GM23338 (cell line): ENCODE measurements at regions not wholly inside any gene's neighbourhood (a gene's known extent, or its start where the extent isn't known, plus 50 kb on each side); places are given as distances from the start of the nearest gene placed in this dataset.

Experiments used
- ATAC-seq: fragments of 200-7000 bp; cut with Tn5 transposase; 3 replicates; pipeline ENCODE4 v1.9.1; 2020
- DNase-seq: peaks from one replicate; pipeline ENCODE4 v3.0.0-alpha.2; 2015; ENCODE audit warnings: low spot score
- H2AFZ ChIP-seq: fragments of 200-600 bp; sonication (generic); 2 replicates; pipeline ENCODE4 v1.8.0; 2016; ENCODE audit warnings: antibody characterized with exemption, mild to moderate bottlenecking, moderate library complexity
- H3F3A ChIP-seq: fragments of 200-600 bp; sonication (generic); replicated peaks from 2 replicates; pipeline ENCODE4 v1.8.0; 2017; ENCODE audit warnings: antibody characterized with exemption, mixed run types, low read depth
- H3K27ac ChIP-seq: fragments of 200-600 bp; sonication (generic); 2 replicates; pipeline ENCODE4 v1.6.1; 2016; ENCODE audit warnings: low read depth
- H3K27me3 ChIP-seq: fragments of 200-600 bp; sonication (generic); 2 replicates; pipeline ENCODE4 v1.8.0; 2016; ENCODE audit warnings: mild to moderate bottlenecking, mixed run types, moderate library complexity; ENCODE audit not compliant: insufficient read depth
- H3K36me3 ChIP-seq: fragments of 200-600 bp; sonication (generic); 2 replicates; pipeline ENCODE4 v1.8.0; 2016; ENCODE audit warnings: mild to moderate bottlenecking; ENCODE audit not compliant: insufficient read depth
- H3K4me1 ChIP-seq: fragments of 200-600 bp; sonication (generic); 2 replicates; pipeline ENCODE4 v1.8.0; 2016; ENCODE audit warnings: mild to moderate bottlenecking, moderate library complexity; ENCODE audit not compliant: insufficient read depth
- H3K4me2 ChIP-seq: fragments of 200-600 bp; sonication (generic); 2 replicates; pipeline ENCODE4 v1.7.1; 2017; ENCODE audit warnings: mixed run types
- H3K4me3 ChIP-seq: fragments of 200-600 bp; sonication (generic); 2 replicates; pipeline ENCODE4 v1.6.1; 2016; ENCODE audit warnings: mixed run types
- H3K79me2 ChIP-seq: fragments of 200-600 bp; sonication (generic); replicated peaks from 2 replicates; pipeline ENCODE4 v1.8.0; 2017; ENCODE audit warnings: mild to moderate bottlenecking; ENCODE audit not compliant: insufficient read depth
- H3K9me2 ChIP-seq: fragments of 200-600 bp; sonication (generic); 2 replicates; pipeline ENCODE4 v1.8.0; 2017; ENCODE audit not compliant: insufficient read depth
- H4K20me1 ChIP-seq: fragments of 200-600 bp; sonication (generic); replicated peaks from 2 replicates; pipeline ENCODE4 v1.8.0; 2017; ENCODE audit warnings: mild to moderate bottlenecking; ENCODE audit not compliant: insufficient read depth
- H3K27ac Mint-ChIP-seq: 2 replicates; pipeline ENCODE4 v1.8.0; 2020; ENCODE audit warnings: inconsistent platforms, mild to moderate bottlenecking, moderate library complexity, mixed read lengths
- H3K27me3 Mint-ChIP-seq: 3 replicates; pipeline ENCODE4 v1.8.0; 2022; ENCODE audit warnings: low read depth, mild to moderate bottlenecking, moderate library complexity, mixed read lengths, inconsistent platforms; ENCODE audit not compliant: insufficient read depth, poor library complexity
- H3K36me3 Mint-ChIP-seq: 3 replicates; pipeline ENCODE4 v1.8.0; 2021; ENCODE audit warnings: low read depth, mild to moderate bottlenecking, inconsistent platforms, moderate library complexity, mixed read lengths
- H3K4me1 Mint-ChIP-seq: 3 replicates; pipeline ENCODE4 v1.8.0; 2020; ENCODE audit warnings: mild to moderate bottlenecking, inconsistent platforms, mixed read lengths
- H3K4me3 Mint-ChIP-seq: 3 replicates; pipeline ENCODE4 v1.8.0; 2021; ENCODE audit warnings: moderate library complexity, mild to moderate bottlenecking, inconsistent platforms, mixed read lengths
- H3K9me3 Mint-ChIP-seq: 3 replicates; pipeline ENCODE4 v1.8.0; 2020; ENCODE audit warnings: moderate library complexity, mild to moderate bottlenecking, inconsistent platforms, mixed read lengths
- CREB1 ChIP-seq: fragments of 250-450 bp; sonication (Bioruptor Pico); IDR thresholded peaks from 2 replicates; pipeline ENCODE4 v1.5.0; 2020; ENCODE audit warnings: low read depth, mild to moderate bottlenecking, moderate library complexity
- CTCF ChIP-seq, 2 experiments: fragments of 200-600 bp in 1 of 2; sonication (generic) in 1 of 2; conservative IDR thresholded peaks; 2 replicates each; pipeline versions ENCODE4 v1.5.1 to v1.6.1; 2016 to 2017; ENCODE audit warnings: antibody characterized with exemption in 2 of 2, low read depth in 2 of 2, mild to moderate bottlenecking in 2 of 2, moderate library complexity in 1 of 2
- ETS1 ChIP-seq: IDR thresholded peaks from 2 replicates; pipeline ENCODE4 v1.6.1; 2016; ENCODE audit warnings: antibody characterized with exemption
- EZH2 ChIP-seq: fragments of 200-600 bp; sonication (generic); IDR thresholded peaks from one replicate; pipeline ENCODE4 v1.8.0; 2017; ENCODE audit warnings: antibody characterized with exemption, mild to moderate bottlenecking, low read depth; ENCODE audit not compliant: unreplicated experiment
- EZH2phosphoT487 ChIP-seq: fragments of 200-600 bp; sonication (generic); IDR thresholded peaks from one replicate; pipeline ENCODE4 v1.8.1; 2018; ENCODE audit warnings: antibody characterized with exemption; ENCODE audit not compliant: unreplicated experiment
- JUNB ChIP-seq: IDR thresholded peaks from one replicate; pipeline ENCODE4 v1.6.1; 2016; ENCODE audit warnings: antibody characterized with exemption; ENCODE audit not compliant: unreplicated experiment
- NANOG ChIP-seq: IDR thresholded peaks from 2 replicates; pipeline ENCODE4 v1.6.1; 2016; ENCODE audit warnings: antibody characterized with exemption, borderline replicate concordance
- POLR2AphosphoS5 ChIP-seq: IDR thresholded peaks from 2 replicates; pipeline ENCODE4 v1.6.1; 2016; ENCODE audit warnings: antibody characterized with exemption, low read depth
- REST ChIP-seq: IDR thresholded peaks from one replicate; pipeline ENCODE4 v1.6.1; 2018; ENCODE audit warnings: antibody characterized with exemption; ENCODE audit not compliant: unreplicated experiment
- STAT1 ChIP-seq: IDR thresholded peaks from one replicate; pipeline ENCODE4 v1.6.1; 2016; ENCODE audit warnings: antibody characterized with exemption; ENCODE audit not compliant: unreplicated experiment
- ZNF114 ChIP-seq: fragments of 250-450 bp; sonication (Bioruptor Pico); IDR thresholded peaks from 2 replicates; pipeline ENCODE4 v1.5.0; 2020; ENCODE audit warnings: mild to moderate bottlenecking, moderate library complexity
- ZNF331 ChIP-seq: fragments of 250-450 bp; sonication (Bioruptor Pico); IDR thresholded peaks from 2 replicates; pipeline ENCODE4 v1.5.0; 2020; ENCODE audit warnings: low read depth, mild to moderate bottlenecking, moderate library complexity
- ZNF462 ChIP-seq: fragments of 250-450 bp; sonication (Bioruptor Pico); IDR thresholded peaks from 2 replicates; pipeline ENCODE4 v1.5.0; 2020; ENCODE audit warnings: mild to moderate bottlenecking, moderate library complexity

GRCh38 chr1:98374098-98374497, 287.4 kb upstream of the SNX7 start:
- Histone ChIP-seq H3K9me2 (no peaks in the 10 kb centered on the region), H2AFZ (no peak overlapping the region), H3K27ac (no peak overlapping the region), H3F3A (no peaks in the 10 kb centered on the region), H4K20me1 (no peaks in the 10 kb centered on the region), H3K4me2 (no peak overlapping the region), H3K36me3 (no peaks in the 10 kb centered on the region), H3K79me2 (no peaks in the 10 kb centered on the region), H3K4me1 (no peaks in the 10 kb centered on the region), H3K4me3 (no peak overlapping the region), H3K27me3 (no peaks in the 10 kb centered on the region)
- no peak for DNase-seq
- Mint-ChIP-seq H3K4me1 (peaks cover 7% of the 10 kb centered on the region; the same call in 2 of the 3 replicates), H3K27me3 (no peaks in the 10 kb centered on the region), H3K4me3 (no peak overlapping the region), H3K9me3 (no peaks in the 10 kb centered on the region), H3K36me3 (no peaks in the 10 kb centered on the region), H3K27ac (no peak overlapping the region)
- TF ChIP-seq EZH2phosphoT487 = no peak
- no peak for TF ChIP-seq REST
- no peak for TF ChIP-seq JUNB
- TF ChIP-seq NANOG = no peak
- TF ChIP-seq ZNF462 (CRISPR knock-in tag) = no peak
- no peak for TF ChIP-seq CTCF (conservative IDR thresholded peaks at IDR 0.05; ENCODE audit: low read depth in 2 of 2)
- no peak for TF ChIP-seq ZNF331 (CRISPR knock-in tag)
- no peak for TF ChIP-seq ETS1
- TF ChIP-seq ZNF114 (CRISPR knock-in tag) = no peak
- TF ChIP-seq POLR2AphosphoS5 = no peak
- no peak for TF ChIP-seq STAT1
- no peak for TF ChIP-seq CREB1 (CRISPR knock-in tag)
- no peak for TF ChIP-seq EZH2
- no peak for ATAC-seq
